HG03439 (cell line): ENCODE measurements at regions not wholly inside any gene's neighbourhood (a gene's known extent, or its start where the extent isn't known, plus 50 kb on each side); places are given as distances from the start of the nearest gene placed in this dataset.

Experiments
- ATAC-seq: cut with Tn5 transposase; IDR thresholded peaks from one replicate; pipeline ENCODE4 v1.9.1; 2021; ENCODE audit warnings: mild to moderate bottlenecking, moderate library complexity; ENCODE audit not compliant: unreplicated experiment

DNA sequence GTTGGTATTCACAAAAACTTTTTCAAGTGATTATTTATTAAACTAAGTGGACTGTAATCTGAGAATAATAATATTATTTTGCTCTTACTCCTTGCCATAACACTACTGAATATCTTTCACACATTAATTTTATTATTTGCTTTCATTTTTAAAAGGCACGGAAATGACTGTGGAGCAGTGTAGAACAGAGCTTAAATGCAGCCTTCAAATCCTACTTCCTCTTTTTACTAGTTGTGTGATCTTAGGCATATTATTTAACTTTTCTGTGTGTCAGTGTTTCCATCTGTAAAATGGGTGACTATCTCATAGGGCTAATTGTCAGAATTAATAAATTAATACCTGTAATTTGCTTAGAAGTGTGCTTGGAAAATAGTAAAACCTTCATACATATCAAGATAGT, 55.5 kb upstream of the SLC8A1 start:
- peak; percentile 90 for ATAC-seq

DNA sequence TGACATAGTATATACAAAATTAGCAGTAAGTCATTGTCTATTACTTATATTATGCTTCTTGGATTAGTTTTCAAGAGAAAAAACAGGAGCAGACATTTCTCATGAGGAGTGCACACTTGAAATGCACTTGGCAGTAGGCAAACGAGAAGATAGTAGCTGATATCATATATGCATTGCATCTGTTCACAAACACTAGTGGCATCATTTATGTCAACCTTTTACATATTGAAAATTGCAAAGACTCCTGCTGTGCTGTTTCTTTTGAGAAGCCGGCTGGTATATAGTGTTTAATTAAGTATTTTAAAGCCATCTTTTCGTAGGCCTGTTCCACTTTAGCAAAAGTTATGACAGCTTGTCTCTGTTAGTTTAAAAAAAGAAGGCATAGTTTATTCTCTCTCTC, 58.4 kb upstream of the SLC8A1 start:
- ATAC-seq = no peak

DNA sequence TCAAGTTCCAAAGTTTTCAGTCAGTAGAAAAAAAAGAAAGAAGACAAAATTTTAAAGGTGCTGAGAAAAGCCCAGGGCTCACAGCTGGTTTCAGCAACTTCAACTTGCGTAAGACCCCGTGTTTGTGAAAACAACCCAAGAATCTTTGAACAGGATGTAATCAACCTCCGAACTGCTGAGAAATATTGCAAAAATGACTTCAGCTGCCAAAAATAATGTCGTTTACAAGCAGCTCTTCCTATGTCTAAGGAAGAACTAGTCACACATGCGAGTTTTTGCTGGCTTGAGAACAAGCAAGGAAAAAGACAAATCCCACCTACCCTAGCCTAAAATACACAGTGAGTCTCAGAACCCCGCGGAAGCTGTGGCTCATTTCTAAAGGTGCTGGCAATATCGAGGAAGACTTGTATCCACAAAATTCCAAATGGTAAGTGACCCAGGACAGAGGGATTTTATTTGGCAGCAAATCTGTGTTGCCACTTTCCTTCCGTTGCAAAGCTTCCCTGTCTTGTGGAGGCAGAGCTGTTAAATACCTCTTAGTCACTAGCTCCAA, 59.8 kb upstream of the SLC8A1 start:
- ATAC-seq = no peak

DNA sequence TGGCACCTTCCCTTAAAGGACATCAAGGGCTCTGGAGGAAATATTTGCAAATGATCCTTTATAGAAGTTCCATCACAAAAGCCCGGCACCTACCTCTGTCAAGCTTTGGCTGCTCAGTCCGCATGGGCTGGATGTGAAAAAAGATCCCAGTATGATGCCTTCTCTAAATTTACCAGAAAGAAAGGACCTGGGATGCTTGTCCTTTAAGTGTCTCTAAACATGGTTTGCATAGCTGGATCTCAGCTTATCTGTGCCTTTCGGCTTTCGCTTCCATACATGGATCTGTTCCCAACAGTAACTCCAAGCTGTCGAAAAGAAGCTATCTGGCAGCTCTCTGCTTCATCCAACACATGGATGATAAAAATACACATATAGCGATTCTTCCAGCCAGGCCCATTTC, 60.4 kb upstream of the SLC8A1 start:
- ATAC-seq = no peak

DNA sequence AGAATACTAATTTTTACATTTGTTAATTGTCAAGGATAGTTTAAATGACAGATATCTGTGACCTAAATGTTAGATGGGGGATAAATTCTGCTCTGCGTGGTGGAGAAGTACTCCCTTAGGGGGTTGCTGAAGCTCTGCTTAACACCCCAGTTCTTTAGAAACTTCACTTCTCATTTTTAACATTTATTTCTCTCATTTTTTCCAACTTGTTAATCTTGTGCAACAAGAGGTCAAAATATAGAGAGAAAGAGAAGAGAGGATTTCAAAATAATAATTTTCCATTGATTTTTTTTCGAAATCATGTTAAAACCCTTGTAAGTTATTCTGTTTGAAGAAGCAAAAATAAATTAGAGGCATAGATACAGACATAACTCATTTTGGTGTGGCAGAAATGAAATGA, 61.3 kb upstream of the SLC8A1 start:
- ATAC-seq = no peak

DNA sequence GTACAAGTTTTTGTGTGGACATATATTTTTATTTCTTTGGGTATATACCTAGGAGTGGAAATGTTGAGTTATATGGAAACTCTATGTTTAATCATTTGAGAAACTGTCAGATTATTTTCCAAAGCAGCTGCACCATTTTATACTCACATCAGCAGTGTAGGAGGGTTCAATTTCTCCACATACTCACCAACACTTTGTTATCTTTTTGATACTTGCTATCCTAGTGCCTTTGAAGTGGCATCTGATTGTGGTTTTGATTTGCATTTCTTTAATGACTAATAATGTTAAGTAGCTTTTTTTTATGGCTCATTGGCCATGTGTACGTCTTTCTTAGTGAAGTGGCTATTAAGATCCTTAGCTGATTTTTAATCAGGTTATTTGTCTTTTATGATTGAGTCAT, 64.7 kb upstream of the SLC8A1 start:
- no peak for ATAC-seq

DNA sequence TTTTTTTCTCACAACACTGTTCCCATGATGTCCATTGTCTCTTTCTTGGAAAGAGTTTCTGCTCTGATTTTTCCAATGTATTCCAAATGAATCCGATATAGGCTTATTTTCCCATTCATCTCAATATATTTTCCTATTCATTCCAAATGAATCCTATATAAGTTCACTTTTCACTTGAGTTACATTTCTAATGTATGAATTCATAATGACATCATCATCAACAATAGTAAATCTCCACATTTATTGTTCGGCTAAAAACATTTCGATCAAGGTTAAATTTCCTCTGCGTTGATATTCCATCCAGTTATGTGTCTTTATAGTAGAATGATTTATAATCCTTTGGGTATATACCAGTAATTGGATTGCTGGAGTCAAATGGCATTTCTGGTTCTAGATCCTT, 76.7 kb upstream of the SLC8A1 start:
- ATAC-seq = no peak

DNA sequence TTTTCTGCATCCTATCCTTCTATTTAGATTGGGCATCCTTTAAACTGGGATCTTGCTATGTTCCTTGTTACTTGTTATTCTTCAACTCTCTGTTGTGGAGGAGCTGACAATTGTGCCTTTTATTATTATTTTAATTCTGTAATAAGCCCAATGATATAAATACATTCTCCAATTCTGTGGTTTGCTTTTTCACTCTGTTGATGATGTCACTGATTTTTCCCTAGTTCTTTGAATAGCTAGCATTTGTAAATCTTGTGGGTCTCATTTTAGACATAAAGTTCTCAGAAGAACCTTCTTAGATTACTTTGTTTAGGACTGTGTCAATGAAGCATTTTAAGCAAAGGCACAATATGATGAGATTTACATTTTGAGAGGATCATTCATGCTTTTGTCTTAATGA, 79.5 kb upstream of the SLC8A1 start:
- ATAC-seq = no peak

DNA sequence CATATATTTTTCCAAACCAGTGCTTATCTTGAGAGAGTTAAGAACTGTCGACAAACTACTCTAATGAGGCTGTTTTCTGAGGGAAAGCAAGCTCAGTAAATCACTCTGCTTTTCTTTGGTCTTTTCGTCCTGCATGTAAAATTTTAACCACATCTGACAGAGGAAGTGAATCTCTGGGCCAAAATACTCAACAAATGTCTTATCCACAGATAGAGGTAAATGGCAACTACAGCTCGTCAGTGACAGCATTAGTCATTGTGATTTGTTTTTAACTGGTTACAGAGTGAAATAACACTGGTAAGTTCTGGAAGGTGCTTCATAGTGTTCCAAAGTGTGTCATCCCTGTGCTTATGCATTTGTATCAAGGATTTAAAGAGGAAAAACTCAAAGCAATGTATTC, 82.6 kb upstream of the SLC8A1 start:
- no peak for ATAC-seq

DNA sequence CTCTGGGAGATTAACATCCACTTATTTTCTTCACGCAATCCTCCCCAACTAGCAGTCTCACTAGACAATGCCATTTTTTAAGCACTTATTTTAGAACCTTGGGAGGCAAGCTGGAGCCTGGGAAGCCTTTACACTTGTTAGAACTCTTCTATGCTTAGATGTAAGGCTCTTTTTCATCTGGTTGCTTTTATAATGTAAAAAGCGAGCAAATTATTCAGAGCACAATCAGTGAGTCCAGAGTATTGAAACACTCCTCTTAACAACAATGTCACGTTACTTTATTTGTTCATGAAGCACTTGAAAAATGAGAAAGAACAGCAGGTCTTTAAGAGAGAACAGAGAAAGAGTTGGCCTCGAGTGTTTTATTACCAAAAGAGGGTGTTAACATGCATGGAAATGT, 84.1 kb upstream of the SLC8A1 start:
- ATAC-seq = no peak

DNA sequence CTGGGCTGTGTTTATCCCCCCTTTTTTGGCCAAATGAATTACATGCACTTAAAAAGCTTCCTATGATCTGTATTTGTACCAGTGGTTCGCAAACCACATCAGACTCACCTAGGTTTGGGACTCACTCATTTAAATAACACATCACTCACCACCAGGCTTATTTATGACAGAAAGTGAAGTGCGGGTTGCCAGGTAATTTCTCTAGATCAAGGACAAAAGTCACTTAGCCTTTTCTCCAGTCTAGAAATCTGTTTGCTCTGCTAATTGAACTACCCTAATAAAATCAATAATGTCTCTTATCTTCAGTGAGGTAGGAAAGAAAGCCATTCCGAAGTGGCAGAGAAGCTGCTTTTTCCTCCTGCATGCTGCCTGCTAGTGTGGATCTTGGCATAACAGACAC, 88.1 kb upstream of the SLC8A1 start:
- no peak for ATAC-seq

DNA sequence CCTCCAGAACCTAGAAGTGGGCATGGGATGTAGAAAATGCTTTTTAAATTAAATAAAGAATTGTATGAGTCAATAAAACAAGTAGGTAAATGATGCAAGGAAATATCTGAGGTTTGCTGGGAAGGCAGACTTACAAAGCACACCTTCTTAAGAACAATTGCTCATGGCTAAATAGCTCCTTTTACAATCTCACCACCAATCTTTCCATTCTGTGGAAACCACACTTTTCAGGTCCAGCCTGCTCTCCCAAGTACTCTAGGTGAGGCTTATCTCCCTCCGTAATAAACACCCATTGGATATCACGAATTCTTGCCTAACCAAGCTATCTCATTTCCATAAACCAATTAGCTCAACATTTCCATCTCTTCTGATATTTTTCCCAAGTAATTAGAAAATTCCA, 91.5 kb upstream of the SLC8A1 start:
- ATAC-seq = no peak

DNA sequence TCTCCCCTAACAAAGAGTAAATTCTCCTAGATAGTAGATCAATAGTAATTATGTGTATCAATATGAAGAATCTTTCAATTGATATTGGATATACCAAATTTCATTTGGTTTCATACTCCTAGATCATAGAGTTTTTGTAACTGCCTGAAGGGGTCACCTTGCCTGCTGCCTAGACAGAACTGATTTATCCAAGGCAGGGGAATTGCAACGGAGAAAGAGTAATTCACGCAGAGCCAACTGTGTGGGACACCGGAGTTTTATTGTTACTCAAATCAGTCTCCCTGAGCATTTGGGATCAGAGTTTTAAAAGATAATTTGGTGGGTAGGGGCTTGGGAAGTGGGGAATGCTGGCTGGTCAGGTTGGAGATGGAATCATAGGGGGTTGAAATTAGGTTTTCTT, 92.2 kb upstream of the SLC8A1 start:
- no peak for ATAC-seq

DNA sequence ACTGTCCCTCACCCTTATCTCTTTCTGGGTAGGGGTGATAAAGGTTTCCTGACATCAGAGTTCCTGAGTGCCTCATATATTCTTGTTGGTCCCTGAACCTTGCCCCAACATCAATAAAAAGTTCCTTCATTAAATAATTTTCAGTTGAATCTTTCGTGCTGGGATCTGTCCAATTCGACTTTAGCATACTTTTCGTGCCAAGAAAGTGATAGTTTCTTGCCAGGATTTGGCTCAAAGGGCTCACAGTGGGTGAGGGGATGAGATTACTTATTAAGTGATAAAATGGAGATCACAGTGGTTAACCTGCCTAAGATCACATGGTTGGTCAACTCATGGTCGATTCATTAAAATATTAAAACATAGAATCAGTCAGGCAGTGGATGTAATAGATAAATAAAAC, 93.8 kb upstream of the SLC8A1 start:
- ATAC-seq = no peak

DNA sequence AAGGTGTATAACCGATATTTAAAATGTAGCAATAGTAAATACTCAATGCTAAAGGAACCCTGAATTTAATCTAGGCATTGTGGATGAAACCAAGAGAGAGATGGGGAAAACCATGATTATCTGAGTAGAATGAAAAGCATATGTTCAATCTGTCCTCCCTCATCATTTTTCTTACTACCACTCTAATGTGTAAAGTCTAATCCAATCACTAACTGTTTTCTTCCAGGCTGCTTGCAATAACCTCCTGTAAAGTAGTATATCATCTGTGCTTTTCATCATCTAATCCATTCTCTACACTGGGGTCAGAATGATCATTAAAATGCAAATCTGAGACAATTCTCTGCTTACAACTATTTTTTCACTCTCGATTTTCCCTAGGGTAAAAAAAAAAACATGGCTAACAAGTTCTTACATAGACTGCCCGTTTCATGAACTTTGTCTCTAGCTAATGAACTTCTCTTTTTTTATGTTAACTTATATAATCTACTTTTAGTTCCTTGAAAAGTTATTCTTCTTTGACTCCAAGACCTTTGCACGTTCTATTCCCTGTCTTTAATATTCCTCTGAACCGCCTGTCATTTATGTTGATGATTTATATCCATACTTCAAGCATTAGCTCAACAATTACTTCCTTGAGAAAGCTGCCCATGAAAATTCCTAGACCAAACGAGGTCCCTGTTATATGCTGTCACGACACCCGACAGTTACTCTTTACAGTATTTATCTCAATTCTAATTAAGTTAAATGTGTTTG, 94.7 kb upstream of the SLC8A1 start:
- no peak for ATAC-seq

DNA sequence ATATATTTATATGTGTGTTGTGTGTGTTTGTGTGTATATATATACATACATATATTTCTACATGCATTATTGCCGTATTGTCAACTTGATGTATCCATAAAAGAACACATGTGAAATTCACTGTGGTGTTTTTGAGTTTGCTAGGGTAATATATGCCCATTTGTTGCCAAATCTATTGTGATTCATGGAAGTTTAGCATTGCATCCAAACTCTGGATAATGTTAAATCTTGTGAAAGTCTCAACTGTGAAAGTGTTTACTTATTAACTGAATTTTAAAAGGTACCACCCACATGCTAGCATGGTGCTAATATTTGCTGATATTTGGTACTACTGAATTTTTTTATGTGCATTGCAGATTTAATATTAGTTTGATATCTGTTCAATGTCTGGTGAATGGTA, 96.6 kb upstream of the SLC8A1 start:
- no peak for ATAC-seq

DNA sequence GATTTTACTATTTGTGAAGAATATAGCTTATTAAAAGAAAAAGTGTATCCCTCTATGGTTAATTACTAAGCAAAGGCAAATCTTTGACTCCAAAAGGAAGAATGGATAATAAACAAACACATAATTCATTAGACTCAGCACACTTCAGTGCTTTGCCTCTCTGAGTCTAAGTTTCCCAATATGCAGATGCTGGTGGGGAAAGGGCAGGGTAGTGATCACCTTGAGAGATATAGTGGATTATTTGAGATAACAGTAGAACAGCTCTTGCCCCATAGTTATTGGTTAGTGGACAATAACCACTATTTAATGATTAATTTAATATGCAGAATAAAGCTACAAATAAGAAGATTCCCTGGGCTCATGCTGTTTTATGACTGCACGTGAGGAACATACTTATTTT, 98.2 kb upstream of the SLC8A1 start:
- no peak for ATAC-seq

DNA sequence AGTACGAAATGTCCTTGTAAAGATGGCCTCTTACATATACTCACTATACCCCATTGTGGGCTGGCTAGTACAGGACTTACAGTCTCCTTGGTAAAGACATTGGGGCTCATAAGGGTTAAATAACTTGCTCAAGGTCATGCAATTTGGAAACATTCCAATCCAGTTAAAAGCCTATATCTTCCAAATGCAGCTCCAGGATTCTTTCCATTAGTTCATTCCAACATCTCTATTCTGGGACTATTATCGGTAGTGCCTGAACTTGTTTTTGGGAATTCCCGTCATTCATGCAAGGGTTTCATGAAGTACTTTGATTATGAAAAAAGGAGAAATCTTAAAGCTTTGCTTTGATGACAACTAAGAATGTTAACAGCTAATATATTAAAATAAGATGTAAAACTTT, 99.2 kb upstream of the SLC8A1 start:
- no peak for ATAC-seq

DNA sequence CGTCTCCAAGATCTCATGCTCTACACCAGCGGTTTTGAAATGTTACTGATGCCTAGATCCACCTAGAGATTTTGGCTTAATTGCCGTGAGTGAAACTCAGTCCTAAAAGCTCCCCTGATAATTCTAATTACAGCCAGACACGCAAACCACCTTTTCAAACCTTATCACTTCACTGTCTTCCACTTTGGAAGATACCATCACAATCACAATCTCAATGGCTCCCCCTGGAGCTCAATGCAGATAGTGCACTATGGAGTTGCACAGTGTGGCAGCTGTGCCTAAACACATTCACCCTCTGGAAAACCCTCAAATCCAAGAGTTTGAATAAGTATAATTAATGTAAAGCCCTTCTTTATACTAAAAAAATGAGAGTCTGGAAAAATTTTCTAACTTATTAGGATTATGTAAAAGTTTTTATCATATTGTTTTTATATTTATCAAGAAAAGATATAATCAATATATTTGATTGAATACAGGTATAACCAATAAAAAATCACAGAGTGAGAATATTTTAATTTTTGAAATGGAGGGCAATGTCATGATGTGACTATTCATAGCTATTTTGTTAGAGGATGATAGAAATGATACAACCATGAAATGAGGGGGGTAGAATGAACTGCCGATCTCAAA, 102.9 kb upstream of the SLC8A1 start:
- ATAC-seq = peak; percentile 90

DNA sequence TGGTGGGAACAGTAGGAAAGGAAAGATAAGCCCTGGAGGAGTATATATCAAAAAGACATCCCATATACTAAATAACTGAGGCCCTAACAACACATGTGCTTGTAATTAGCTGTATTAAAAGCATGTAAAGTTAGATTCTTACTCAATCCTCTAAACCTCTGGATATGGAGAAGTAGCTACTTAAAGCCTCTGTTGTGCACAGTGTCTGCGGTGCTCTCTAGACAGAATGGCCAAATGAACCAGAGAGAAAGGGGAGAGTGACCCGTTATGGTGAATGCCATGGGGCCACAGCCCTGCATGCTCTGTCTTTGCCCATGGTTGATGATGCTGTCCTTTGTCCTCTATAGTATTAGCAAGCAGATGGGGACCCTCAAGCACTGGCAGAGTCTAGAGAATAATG, 104.4 kb upstream of the SLC8A1 start:
- no peak for ATAC-seq

DNA sequence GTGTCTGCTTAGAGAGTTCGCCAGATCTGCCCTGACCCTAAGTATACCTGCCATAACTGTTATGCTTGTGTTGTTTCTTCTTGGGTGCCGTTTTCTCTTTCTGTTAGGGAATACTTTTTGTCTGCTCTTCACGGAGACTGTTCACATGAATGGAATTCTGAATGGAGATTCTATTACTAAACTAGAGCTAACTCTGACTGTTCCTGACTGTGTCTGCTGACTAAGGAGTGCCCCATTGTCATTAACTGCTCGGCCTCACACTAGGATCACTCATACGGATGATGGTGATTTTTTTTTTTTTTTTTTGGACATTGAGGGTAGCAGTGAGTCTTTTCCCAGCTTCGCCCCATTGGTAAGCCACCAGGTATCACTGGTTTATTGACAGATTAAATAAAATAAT, 104.8 kb upstream of the SLC8A1 start:
- ATAC-seq = no peak

DNA sequence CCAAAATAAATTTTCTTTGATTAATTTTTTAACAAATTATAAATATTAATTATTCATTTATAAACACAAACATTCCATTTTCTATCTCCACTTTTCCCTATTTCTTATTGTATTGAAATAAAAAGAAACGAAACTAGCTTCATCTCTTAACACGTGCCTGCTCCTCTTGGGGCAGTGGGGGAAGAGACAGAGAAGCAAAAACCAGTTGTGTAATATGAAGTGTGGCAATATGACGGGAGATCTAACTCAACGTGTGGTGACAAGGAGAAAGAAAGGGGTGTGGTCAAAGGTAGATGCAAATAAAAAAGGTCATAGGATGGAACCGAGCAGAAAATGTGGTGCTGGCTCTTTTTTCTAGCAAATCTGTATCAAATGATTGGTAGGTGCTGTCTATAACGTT, 106.9 kb upstream of the SLC8A1 start:
- ATAC-seq = no peak

DNA sequence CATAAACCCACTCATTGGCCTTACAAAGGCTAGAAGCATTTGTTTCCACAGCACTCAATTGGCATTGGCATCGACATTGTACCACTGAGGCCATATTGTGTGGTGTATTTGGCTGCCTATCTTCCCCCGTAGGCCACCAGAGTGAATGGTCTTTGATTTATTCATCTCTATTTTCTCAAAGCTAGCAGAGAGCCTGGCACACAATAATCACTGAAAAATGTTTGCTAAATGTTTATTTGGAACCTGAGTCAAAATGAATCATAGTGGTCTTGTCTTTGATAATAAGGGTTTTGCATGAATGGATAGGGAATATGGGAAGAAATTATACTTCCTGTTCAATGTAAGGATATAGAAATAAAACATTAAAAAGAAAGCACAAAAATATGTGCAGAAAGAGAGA, 107.3 kb upstream of the SLC8A1 start:
- no peak for ATAC-seq
